NCI-H2196 treated with DMSO at 0.1 percent for 48 hours (cell line): ENCODE measurements at regions not wholly inside any gene's neighbourhood (a gene's known extent, or its start where the extent isn't known, plus 50 kb on each side); places are given as distances from the start of the nearest gene placed in this dataset.
A peak's percentile ranks its signal among the peaks of the same experiment; 100 is the strongest.

Experiments used
- DNase-seq: peaks from one replicate; lab custom pipeline; 2025; ENCODE audit not compliant: unreplicated experiment; lab: John Stamatoyannopoulos, UW

DNA sequence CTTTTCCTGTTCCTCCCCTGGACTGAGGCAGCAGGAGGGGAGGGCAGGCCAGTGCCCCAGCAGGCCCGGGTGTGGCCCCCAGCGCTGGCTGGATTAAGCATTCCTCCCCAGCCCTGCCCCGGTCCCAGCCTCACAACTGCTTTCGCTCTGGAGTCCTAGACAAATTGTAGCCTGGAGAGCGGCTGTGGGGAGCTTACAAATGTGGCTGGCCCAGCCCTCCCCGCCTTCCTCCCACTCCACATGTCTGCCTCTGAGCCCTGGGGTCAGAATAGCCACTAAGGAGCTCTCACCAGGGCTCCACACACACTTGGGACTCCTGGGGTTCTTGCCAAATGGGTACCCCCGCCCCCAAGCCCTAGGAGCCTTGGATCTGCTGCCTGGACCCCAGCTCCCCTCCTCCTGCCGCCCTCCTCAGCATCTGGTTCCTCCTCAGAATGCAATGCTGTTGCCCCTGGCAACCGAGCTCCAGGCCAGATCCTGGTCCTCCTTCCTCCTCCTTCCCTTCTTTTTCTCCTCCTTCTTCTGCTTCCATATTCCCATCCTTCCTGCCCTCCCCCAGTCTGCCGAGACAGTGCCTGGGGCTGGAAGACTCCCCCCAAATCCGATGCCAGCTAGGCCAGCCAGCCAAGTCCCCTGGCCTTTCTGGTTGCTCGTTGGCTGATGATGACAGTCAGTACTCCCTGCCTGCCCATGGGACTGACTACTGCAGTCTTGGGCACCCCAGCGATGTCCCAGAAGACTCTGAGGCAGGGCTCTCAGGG, 91.1 kb downstream of the LINGO1 start:
- no peak for DNase-seq

- no peak for DNase-seq
Observed at GRCh38 chr15:77540312-77541060, 92.2 kb downstream of the LINGO1 start.

DNA sequence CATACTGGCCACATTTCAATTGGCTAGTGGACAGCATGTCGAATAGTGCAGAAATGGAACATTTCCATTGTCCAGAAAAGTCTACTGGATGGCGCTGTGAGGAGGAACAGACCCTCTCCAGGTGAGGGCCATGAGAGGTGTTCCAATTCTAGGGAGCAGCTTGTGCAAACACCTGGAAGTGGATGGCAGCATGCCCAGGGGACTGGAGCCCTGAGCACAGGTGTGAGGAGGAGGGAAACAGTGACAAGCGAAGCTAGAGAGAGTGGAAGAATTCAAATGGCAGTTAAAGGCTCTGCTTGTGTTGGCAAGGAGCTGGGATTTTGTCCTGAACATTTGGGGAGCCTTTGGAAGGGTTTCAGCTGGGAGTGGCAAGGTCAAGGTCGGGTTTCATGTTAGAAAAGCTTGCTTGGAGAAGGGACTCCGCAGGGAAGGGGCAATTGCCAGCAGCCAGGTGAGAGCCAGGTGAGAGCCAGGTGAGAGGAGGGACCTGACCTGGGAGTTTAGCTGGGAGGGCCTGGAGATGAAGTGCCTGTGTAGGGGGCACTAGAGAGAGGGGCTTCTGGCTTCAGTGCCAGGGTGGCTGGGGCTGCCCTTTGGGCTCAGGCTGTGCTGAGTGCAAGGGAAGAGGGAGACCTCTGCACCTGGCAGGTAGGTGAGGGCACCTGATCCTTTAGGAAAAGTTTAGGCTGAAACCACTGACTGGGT, 93.8 kb downstream of the LINGO1 start:
- peak; percentile 37 for DNase-seq

DNA sequence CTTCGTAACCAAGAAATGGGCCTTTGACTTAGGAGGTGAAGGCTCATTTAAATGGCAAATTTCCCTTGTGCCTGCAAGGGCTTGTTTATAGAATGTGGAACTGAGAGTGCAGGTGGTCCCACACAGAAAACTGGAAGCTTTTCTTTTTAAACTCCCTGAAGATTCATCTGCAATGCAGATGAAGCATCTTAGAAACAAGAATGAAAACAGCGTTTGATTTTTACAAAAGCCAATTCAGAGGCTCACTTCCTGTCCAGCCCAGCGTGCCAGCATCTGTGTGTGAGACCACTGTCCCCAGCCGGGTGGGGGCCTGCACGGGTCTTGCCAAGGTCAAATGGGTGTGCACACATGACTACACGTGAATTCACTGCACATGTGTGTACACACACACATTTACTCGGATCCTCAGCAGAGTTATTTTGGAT, 94.7 kb downstream of the LINGO1 start:
- DNase-seq = no peak

DNA sequence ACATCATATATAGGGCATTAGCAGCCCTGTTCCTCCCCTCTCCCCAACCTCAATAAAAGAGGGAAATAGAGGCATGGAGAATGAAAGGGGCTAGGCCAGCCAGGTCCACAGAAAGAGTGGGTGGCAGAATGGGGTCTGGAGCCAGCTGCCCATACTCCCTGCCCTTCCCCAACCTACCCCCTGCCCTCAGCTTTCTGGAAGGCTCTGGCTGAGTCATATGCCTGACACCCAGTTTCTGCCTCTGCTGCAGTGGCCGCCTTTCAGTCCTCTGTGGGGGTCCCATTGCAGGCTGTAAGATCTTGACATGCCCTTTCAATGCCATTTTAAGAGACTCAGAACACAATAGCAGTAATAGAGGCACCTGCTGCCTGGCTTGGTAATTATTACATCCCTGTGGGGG, 95.7 kb downstream of the LINGO1 start:
- DNase-seq = no peak

DNA sequence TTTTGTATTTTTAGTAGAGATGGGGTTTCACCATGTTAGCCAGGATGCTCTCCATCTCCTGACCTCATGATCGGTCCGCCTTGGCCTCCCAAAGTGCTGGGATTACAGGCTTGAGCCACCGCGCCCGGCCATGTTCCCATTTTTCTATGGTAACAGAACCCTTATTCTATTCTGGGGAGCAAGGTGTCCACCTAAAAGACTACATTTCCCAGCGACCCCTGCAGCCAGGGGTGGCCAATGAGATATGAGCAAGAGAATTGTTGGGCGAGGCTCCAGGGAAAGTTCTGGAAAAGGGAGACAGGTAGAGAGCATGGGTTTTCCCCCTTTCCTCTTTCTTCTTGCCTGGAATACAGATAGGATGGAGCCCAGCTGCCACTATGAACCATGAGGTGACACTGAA, 96.9 kb downstream of the LINGO1 start:
- DNase-seq = no peak
